K562 (cell line): ENCODE measurements at regions not wholly inside any gene's neighbourhood (a gene's known extent, or its start where the extent isn't known, plus 50 kb on each side); places are given as distances from the start of the nearest gene placed in this dataset.
A peak's percentile ranks its signal among the peaks of the same experiment; 100 is the strongest.

ENCODE experiments used
- ATAC-seq: fragments of 200-7000 bp; cut with Tn5 transposase; 3 replicates; pipeline ENCODE4 v1.9.1; 2020; ENCODE audit warnings: moderate library complexity
- BruUV-seq: library from RNA; stranded (reverse); fragments of 400-500 nt; replicated peaks from 2 replicates; lab custom pipeline; 2021; lab: Mats Ljungman, UMichigan
- CTCF ChIA-PET: fragments of 300-600 bp; formaldehyde crosslinking; extraction: SDS; loops from one replicate; lab custom pipeline; 2021; ENCODE audit warnings: low intra/inter-chr PET ratio; lab: Yijun Ruan, JAX
- POLR2A ChIA-PET: fragments of 300-600, 350-650 bp; sonication (Branson Sonifier 250); formaldehyde crosslinking; extraction: SDS; loops from one replicate; lab custom pipeline; 2021; ENCODE audit warnings: antibody characterized with exemption, inconsistent platforms; lab: Yijun Ruan, JAX
- DNase-seq, 4 experiments: peaks; one replicate each; pipeline versions ENCODE4 v3.0.0 to v3.0.0-alpha.2; 2011 to 2018; ENCODE audit warnings: low spot score in 3 of 4, mixed read lengths in 3 of 4; ENCODE audit errors: extremely low read depth in 1 of 4
- FAIRE-seq: peaks from 2 replicates; lab custom pipeline; 2011; peaks lifted over from hg19 to GRCh38; lab: Jason Lieb, UNC
- H2AFZ ChIP-seq: 2 replicates; pipeline ENCODE4 v1.6.0; 2011; ENCODE audit warnings: low read depth, low read length, control low read depth, inconsistent platforms
- H3K27ac ChIP-seq: fragments of 200-600 bp; 3 replicates; pipeline ENCODE4 v1.8.0; 2011; ENCODE audit warnings: low read depth, mild to moderate bottlenecking, control low read depth, inconsistent platforms, low read length, moderate library complexity, mixed read lengths; ENCODE audit errors: extremely low read depth
- H3K27me3 ChIP-seq, 2 experiments: fragments of 300-600 bp in 1 of 2; 2 replicates in 1 of 2; 3 replicates in 1 of 2; pipeline versions ENCODE4 v1.6.0 to v1.8.0; 2011; ENCODE audit warnings: inconsistent platforms in 2 of 2, low read length in 2 of 2, mild to moderate bottlenecking in 1 of 2, mixed read lengths in 1 of 2, moderate library complexity in 1 of 2; ENCODE audit not compliant: control insufficient read depth in 2 of 2, insufficient read depth in 2 of 2
- H3K36me3 ChIP-seq: fragments of 300-600 bp; 3 replicates; pipeline ENCODE4 v1.8.0; 2011; ENCODE audit warnings: mild to moderate bottlenecking, low read length, inconsistent platforms; ENCODE audit not compliant: control insufficient read depth, insufficient read depth
- H3K4me1 ChIP-seq, 2 experiments: fragments of 200-600 bp in 1 of 2; replicated peaks in 1 of 2; 2 replicates in 1 of 2; 3 replicates in 1 of 2; pipeline versions ENCODE4 v1.5.1 to v1.8.0; 2011; ENCODE audit warnings: inconsistent platforms in 2 of 2, low read length in 2 of 2, mild to moderate bottlenecking in 1 of 2, mixed read lengths in 1 of 2, moderate library complexity in 1 of 2; ENCODE audit not compliant: control insufficient read depth in 2 of 2, insufficient read depth in 2 of 2
- H3K4me2 ChIP-seq: 2 replicates; pipeline ENCODE4 v1.6.1; 2011; ENCODE audit warnings: low read length, control low read depth, inconsistent platforms, mixed read lengths; ENCODE audit not compliant: insufficient read depth
- H3K4me3 ChIP-seq: fragments of 200-600 bp; sonication (generic), shearing (Covaris generic); 2 replicates; pipeline ENCODE4 v1.5.1; 2016; ENCODE audit warnings: control low read depth, inconsistent platforms
- H3K79me2 ChIP-seq: fragments of 200-600 bp; 3 replicates; pipeline ENCODE4 v1.8.0; 2011; ENCODE audit warnings: low read length, inconsistent platforms; ENCODE audit not compliant: control insufficient read depth, insufficient read depth
- H3K9ac ChIP-seq, 2 experiments: 2 replicates each; pipeline versions ENCODE4 v1.6.0 to v1.6.1; 2011; ENCODE audit warnings: low read depth in 2 of 2, low read length in 2 of 2, control low read depth in 1 of 2, inconsistent platforms in 1 of 2, mild to moderate bottlenecking in 1 of 2, mixed read lengths in 1 of 2; ENCODE audit not compliant: insufficient read depth in 1 of 2
- H3K9me1 ChIP-seq: one replicate; pipeline ENCODE4 v1.6.0; 2011; ENCODE audit warnings: inconsistent platforms, mild to moderate bottlenecking, low read length, moderate library complexity; ENCODE audit not compliant: control insufficient read depth, insufficient read depth
- H3K9me3 ChIP-seq: replicated peaks from 2 replicates; pipeline ENCODE4 v1.5.1; 2011; ENCODE audit warnings: low read depth, low read length, inconsistent platforms; ENCODE audit not compliant: control insufficient read depth, insufficient read depth
- H4K20me1 ChIP-seq: replicated peaks from 2 replicates; pipeline ENCODE4 v1.6.1; 2011; ENCODE audit warnings: low read length, inconsistent platforms, mixed read lengths; ENCODE audit not compliant: control insufficient read depth, insufficient read depth
- ZNF263 ChIP-seq: sonication (generic); formaldehyde crosslinking; IDR thresholded peaks from 2 replicates; pipeline ENCODE4 v1.8.0; 2022; ENCODE audit warnings: mild to moderate bottlenecking, missing genetic modification reagents, borderline replicate concordance
- WGBS: fragments of 100-300 bp; shearing (Covaris generic); methylation state at CpG from one replicate; pipeline ENCODE4 v1.1.6; 2016; ENCODE audit warnings: low coverage, mixed read lengths; ENCODE audit not compliant: insufficient coverage; ENCODE audit errors: missing lambda C conversion rate; 5-methylcytosine and 5-hydroxymethylcytosine counted together
- in situ Hi-C: fragments of 300-500 bp; cut with MboI; formaldehyde crosslinking; loops from 4 replicates; pipeline ENCODE4 v1.15.0; 2018; ENCODE audit warnings: inconsistent platforms, mixed read lengths
- intact Hi-C: fragments of 100-400 bp; cut with micrococcal nuclease; formaldehyde crosslinking; loops from 2 replicates; pipeline ENCODE4 v1.14.2; 2022
- TF ChIP-seq, protein P1 (sequence below), 3 experiments: IDR thresholded peaks in 2 of 3; conservative IDR thresholded peaks in 1 of 3; 2 replicates each; pipeline ENCODE4 v1.5.1; 2011 to 2012; ENCODE audit warnings: low read length in 3 of 3, mild to moderate bottlenecking in 3 of 3, control low read depth in 2 of 3, improper control_type of control experiment in 1 of 3, inconsistent platforms in 1 of 3, low read depth in 1 of 3, mixed read lengths in 1 of 3, moderate library complexity in 1 of 3; ENCODE audit not compliant: insufficient read depth in 2 of 3

DNA sequence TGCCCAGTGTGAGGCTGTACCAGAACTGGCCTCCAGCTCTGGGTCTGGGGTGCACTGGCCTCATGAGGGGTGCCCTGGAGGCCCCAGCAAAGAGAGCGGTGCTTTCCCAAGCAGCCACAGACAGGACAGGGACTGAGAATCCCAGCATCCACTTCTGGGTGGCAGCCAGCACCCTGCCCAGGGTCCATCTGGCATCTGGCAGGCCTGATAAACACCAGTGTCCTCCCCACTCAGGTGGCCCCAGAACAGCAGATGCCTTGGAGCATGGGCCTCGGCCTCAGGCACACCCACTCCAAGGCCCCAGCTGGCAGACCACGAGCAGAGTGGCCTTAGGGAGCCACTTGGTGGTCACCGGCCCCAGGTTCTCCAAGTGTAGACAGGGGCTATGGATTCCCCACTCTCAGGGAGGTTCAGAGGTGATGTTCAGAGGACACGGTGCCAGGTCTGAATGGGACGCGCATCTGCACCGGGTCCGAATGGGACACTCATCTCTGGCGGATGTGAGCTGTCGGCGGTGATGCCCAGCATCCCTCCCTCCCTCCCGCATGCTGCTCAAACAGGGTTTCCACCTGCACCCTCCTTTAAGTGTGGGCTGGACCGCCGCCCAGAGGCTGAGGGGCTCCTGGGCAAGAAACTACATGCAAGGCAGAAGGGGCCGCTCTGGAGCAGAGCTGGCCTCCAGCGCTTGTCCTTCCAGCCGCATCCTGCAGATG is 82.2 kb upstream of the GPC1 start:
- ChIA-PET CTCF (no interaction called here), POLR2A (no interaction called here)
- Histone ChIP-seq H3K9me1 (no peaks in the 10 kb centered on the region), H3K9ac (no peak overlapping the region), H3K9me3 (no peaks in the 10 kb centered on the region), H3K4me1 (0 out of 5 replicates have a peak, but pooled peaks cover 0 to 2% of the 10 kb centered on the region in 2 experiments), H3K79me2 (no peaks in the 10 kb centered on the region), H3K4me2 (no peak overlapping the region), H3K4me3 (no peak overlapping the region), H3K27me3 (peaks cover 2 to 67% of the 10 kb centered on the region in 2 experiments; a peak in 2 of 5 replicates), H3K36me3 (no peaks in the 10 kb centered on the region), H3K27ac (no peak overlapping the region), H4K20me1 (no peaks in the 10 kb centered on the region), H2AFZ (no peak overlapping the region)
- 10% methylated on average over 9 of the region's 18 CpGs for WGBS
- TF ChIP-seq, protein P1, sequence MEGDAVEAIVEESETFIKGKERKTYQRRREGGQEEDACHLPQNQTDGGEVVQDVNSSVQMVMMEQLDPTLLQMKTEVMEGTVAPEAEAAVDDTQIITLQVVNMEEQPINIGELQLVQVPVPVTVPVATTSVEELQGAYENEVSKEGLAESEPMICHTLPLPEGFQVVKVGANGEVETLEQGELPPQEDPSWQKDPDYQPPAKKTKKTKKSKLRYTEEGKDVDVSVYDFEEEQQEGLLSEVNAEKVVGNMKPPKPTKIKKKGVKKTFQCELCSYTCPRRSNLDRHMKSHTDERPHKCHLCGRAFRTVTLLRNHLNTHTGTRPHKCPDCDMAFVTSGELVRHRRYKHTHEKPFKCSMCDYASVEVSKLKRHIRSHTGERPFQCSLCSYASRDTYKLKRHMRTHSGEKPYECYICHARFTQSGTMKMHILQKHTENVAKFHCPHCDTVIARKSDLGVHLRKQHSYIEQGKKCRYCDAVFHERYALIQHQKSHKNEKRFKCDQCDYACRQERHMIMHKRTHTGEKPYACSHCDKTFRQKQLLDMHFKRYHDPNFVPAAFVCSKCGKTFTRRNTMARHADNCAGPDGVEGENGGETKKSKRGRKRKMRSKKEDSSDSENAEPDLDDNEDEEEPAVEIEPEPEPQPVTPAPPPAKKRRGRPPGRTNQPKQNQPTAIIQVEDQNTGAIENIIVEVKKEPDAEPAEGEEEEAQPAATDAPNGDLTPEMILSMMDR (IDR thresholded peaks at IDR 0.05 in 2 of 3, conservative IDR thresholded peaks at IDR 0.05 in 1 of 3; ENCODE audit: insufficient read depth in 2 of 3, low read depth in 1 of 3, low read length in 3 of 3): 0 out of 6 replicates have a peak, but pooled peaks of 1 of the 3 experiments have one; percentile 10
- TF ChIP-seq ZNF263 (CRISPR knock-in tag): no peak
- no TSS peak for BruUV-seq
- intact Hi-C loops (no loop called here), in situ Hi-C loops (no loop called here)
- ATAC-seq: no peak
- no peak for FAIRE-seq
- no peak for DNase-seq
